T-helper 1 cell treated with Interleukin-12 subunit alpha and Interleukin-12 subunit beta and Interleukin-4 antibody, amounts not matched to agents 30 ng/mL and 1 ng/mL, for 36 hours (primary cell): ENCODE measurements at regions not wholly inside any gene's neighbourhood (a gene's known extent, or its start where the extent isn't known, plus 50 kb on each side); places are given as distances from the start of the nearest gene placed in this dataset.
"Not testable (repeated sequence)": the region's sequence is repeated elsewhere in the genome, so short reads cannot be mapped to it uniquely, and the experiment has no call there.

Experiments used
- intact Hi-C: fragments of 100-400 bp; cut with micrococcal nuclease; formaldehyde crosslinking; loops from one replicate; pipeline ENCODE4 v1.15.1; 2024

DNA sequence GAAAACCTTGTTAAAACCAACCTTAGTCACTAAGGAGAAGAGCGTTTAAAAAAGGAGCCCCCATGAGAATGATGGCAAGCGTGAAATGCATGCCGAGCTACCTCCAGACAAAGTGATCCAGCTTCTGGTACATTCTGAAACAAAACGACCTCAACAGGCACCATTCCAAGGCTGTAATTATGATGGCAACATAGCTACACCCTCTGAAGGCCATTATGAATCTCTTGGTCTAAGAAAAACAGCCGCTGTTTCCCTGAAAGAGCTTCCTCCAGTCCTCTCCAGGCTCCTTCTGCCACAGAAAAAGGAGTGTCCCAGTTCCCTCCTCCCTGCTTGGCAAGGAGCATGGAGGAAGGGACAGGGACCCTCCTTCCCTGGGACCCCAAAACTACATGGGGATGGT lies 50.0 kb upstream of the ABLIM1 start:
- intact Hi-C loops: no loop called here

DNA sequence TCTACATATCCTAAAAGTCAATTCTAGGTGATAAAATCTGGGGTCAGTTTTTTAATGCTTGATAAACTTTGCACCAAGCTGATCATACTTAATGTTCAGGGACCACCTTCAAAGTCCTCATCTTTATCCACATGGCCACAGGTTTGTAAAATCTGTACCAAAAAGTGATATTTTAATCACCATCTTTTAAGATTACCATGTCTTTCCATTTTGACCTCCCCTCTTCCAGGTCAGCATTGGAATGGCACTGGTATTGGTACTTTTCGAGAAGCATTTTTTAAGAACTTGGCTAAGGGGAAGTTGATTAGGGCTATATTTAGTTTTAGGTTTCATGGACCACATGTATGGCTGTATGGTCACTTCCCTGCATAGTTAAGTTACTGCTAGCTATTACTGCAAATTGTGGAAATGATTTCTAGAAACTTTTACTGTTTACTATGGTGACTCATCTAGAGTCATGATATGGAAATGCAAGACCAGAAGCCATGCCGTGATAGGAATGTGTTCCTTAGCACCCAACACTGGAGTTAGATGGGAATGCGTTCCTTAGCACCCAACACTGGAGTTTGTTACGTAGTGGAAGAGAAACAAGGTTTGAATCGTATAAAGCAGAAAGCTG lies 50.8 kb upstream of the ABLIM1 start:
- intact Hi-C loops: no loop called here

DNA sequence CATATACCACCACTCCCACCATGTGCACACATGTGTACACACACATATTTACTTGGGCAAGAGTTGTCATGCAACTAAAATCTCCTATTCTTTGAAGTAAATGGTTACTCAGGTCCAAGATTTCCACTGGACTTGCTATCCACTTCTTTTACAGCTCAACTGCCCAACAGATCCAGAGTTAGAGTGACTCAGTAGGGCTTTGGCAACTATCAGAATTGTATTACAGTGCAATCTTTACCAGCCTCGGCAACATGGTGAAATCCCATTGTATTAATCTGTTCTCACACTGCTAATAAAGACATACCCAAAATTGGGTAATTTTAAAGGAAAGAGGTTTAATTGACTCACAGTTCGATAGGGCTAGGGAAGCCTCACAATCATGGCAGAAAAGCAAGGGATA lies 51.9 kb upstream of the ABLIM1 start:
- intact Hi-C loops: no loop called here

DNA sequence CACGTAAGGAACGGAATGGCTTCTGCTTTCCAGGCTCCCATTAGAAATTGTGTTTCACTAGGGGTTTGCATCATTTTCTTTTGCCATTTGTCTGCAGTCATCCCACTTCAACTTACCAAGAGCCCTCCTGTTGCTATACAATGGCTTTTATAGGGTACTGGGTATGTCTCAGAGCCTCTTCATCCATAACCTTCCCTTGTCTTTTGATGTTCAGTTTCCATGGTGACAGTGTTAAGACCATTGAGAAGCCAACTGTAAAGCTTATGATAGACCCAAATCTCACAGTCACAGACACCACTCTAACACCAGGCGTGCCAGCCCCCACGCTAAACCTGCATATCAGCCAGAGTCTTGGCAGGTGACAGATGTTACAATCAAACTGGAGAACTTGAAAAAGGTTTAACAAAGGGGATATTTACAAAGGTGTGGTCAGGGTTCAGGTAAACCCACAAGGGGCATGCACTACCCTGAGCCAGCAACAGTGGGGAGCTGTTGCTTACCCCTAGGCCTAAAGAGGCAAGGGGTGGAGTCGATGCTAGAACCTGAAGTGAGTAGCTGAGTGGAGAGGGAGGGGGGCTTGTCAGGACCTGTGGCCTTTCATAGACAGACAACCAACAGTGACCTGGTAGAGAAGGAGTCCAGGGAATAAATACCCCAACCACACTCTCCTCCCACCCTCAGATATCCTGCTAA lies 53.2 kb upstream of the ABLIM1 start:
- intact Hi-C loops: no loop called here

DNA sequence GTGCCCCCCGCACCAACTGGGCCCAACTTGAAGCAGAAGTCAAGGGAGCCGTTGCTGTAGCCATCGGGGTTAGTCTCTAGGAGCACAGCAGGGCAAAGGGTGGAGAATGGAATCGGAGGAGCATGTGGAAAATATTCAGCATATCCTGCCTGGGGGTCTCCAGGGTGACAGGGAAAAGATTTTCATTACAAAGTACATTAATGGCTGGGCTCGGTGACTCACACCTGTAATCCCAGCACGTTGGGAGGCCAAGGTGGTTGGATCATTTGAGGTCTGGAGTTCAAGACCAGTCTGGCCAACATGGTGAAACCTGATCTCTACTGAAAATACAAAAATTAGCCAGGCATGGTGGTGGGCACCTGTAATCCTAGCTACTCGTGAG lies 53.8 kb upstream of the ABLIM1 start:
- intact Hi-C loops: no loop called here

DNA sequence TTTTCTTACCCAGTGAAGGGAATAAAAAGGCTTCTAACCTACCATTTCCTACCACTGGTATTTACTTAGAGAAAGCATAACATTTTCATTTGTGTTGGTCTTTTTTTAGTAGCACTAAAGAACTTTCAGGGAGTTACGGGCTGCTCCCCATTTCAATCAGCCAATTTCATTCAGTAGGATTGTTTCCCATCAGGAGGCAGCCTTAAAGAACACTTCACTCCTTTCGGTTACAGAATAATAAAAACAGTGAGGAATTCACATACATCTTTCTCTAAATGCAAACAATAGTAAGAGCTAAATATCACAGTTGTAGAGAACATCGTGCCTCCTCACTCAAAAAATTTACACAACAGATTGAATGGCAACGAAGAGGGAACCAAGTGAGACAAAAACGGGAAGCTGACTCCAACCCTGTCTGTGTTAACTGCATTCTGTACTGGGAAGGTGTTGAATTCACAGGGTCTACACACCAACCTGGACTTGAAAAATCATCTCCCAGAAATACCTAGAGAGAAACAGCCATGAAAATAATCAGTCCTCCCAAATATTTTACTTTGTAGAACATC lies 55.5 kb upstream of the ABLIM1 start:
- intact Hi-C loops: no loop called here

DNA sequence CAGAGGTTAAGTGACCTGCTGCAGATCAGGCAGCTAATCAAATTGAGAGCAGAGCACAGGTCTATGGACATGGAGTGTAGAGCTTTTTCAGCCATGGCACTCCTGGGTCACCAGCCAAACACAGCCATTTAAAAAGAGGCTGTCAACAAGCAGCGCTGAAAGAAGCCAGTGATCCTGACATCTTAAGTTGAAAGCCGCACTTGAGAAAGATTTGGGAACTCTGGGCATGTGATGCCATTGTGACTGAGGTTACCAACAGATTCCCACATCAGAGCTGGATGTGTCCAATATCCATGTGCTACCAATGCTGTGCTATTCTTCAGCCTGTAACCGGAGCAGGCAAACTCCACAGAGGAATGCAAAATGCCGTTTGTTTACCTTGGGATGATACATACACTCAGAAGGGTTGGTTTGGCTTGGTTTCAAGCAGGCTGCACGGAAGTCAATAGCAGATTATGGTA lies 56.2 kb upstream of the ABLIM1 start:
- intact Hi-C loops: no loop called here

DNA sequence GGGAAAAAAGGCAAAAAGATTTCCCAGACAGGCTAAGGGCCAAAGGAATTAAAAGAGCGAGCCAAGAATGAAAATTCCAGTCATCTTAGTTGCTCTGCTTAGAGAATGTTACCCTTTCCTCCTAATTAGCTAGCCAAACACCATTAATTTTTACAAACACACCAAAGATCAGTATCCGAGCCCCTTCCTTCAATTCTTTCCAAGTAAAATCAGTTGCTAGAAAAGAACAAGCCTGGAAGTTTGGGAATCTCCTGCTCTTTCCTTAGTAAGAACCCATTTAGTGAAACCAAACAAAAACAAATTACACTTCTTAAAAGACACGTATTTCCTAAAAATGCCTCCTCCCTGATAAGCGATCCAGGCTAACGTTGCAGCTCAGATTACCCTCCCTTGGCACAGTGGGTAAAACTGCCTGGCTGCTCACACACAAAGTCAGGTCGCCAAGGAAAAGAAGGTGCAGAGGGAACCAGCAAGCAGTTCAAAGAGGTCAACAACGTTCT lies 57.1 kb upstream of the ABLIM1 start:
- intact Hi-C loops: no loop called here

DNA sequence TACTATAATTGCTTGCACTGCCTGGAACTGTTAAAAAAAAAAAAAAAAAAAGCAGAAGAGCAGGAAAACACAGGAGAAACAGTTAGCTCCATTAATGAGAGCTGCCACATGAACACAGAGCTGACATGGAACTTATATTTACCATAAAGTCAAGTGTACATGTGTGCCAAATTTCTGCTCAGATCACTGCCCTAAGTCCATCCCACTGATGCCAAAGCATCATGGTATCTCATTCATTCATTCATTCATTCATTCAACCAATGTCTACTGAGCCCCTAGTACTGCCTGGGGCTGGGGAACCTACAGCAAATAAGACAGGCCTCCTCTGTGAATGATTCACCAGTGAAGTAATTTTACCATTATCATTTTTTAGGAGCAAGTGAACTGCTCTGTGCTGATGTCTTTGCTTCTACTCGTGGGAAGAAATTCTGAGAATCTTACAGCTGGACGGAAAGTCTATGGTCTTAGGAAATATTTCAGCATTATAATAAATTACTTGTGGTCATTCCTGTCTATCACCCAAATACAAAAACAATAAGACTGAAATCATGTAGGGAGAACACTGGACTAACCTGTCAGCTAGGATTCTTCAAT lies 58.8 kb upstream of the ABLIM1 start:
- intact Hi-C loops: no loop called here

DNA sequence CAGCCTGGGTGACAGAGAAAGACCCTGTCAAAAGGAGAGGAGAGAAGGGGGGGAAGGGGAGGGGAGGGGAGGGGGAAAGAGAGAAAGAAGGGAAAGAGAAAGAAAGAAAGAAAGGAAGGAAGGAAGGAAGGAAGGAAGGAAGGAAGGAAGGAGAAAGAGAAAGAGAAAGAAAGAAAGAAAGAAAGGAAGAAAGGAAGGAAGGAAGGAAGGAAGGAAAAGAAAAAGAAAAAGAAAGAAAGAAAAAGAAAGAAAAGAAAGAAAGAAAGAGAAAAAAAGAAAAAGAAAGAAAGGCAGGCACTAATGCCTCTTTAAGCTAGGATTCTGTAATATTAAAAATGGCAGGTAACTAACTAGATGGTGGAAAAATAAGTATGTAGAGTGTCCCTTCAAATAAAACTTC lies 59.8 kb upstream of the ABLIM1 start:
- intact Hi-C loops: not testable (repeated sequence)

DNA sequence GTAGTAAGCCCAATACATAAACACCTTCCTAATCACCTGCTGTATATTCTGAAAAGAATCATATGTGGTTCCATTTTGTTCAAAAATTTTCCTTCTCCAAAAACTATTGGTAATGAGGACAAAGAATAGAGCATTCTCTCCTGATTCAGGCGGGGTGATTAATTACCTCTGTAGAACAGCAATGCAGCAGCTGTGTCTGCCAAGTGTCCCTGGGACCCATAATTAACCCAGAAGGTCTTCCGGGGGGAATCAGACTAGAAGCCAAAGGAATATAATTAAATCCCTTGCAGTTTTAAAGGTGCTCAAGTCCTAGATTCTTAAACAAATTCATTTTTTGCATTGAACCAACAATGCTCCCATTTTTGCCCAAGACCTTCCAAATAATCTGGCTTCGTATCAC lies 60.3 kb upstream of the ABLIM1 start:
- intact Hi-C loops: no loop called here

DNA sequence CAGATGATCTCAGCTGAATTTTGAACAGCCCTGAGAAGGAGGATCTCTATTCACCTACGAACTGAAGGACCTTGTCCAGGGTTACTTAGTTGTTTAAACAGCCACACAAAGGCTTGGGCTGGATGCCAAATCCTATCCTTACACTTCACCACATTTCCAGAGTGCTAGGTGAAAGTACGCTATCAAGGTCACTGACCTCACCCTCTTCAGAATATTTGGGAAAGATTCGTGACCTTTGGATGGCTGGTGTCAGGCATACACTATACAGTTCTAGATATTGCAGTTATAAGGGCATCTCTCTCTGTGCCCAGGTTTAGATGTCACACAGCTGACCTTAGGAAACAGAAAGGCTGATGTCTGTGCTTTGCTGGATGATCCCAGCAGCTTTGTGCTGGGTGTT lies 61.2 kb upstream of the ABLIM1 start:
- intact Hi-C loops: no loop called here

DNA sequence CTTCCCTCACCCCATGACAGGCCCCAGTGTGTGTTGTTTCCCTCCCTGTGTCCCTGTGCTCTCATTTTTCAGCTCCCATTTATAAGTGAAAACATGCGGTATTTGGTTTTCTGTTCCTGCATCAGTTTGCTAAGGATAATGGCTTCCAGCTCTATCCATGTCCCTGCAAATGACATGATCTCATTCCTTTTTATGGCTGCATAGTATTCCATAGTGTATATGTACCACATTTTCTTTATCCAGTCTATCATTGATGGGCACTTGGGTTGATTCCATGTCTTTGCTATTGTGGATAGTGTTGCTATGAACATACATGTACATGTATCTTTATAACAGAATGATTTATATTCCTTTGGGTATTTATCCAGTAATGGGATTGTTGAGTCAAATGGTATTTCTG lies 61.9 kb upstream of the ABLIM1 start:
- intact Hi-C loops: not testable (repeated sequence)

DNA sequence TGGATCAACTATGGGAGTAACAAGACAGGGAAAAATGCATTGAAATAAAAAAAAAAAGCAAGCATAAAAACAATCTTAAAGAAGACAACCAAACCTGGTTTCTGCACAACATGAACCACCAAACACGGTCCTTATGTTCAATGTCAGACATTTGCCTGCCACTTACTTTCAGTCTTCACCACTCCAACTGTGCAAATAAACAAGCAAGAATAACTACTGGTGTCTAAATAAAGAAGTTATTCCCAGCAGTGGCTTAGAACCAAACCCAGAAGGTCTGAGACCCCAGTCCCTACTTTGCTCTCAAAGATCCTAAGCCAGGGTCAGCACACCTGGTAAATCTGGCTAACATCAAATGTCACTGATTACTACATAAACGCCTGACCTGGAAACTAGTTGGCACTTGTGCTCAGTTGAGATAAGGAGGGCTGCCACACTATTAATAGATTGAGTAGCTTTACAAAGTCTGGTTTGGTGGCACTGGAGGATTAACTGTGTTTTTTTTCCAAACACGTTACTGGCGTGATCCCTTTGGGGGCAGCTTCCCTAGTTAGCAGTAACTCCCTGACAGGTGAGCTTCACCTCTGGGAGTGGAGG lies 62.7 kb upstream of the ABLIM1 start:
- intact Hi-C loops: no loop called here

DNA sequence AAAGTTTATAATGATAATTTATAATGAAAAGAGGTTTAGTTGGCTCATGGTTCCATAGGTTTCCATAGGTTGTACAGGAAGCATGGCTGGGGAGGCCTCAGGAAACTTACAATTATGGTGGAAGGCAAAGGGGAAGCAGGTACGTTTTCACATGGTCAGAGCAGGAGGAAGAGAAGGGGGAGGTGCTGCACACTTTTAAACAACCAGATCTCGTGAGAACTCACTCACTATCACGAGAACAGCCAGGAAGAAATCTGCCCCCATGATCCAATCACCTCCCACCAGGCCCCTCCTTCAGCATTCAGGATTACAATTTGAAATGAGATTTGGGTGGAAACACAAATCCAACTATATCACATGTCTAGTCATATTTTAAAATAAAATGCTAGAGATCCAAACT lies 64.1 kb upstream of the ABLIM1 start:
- intact Hi-C loops: not testable (repeated sequence)

DNA sequence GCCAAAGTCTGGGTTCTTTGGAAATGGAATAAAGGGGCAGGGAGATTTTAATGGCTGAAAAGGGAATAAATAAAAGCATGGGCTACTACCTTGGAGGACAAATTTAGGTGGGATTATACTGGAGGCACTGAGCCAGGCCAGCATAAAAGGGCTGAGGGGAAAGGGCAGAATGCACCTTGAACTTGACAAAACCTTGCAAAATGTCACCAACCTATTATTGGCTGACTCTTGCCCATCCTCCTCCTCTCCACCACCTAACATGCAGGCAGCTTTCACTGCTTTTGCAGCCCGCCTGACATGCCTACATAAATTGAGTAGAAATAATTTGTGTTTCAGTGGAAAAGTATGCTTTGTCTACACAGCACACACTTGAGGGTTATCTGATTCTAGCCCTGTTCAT lies 65.3 kb upstream of the ABLIM1 start:
- intact Hi-C loops: no loop called here

DNA sequence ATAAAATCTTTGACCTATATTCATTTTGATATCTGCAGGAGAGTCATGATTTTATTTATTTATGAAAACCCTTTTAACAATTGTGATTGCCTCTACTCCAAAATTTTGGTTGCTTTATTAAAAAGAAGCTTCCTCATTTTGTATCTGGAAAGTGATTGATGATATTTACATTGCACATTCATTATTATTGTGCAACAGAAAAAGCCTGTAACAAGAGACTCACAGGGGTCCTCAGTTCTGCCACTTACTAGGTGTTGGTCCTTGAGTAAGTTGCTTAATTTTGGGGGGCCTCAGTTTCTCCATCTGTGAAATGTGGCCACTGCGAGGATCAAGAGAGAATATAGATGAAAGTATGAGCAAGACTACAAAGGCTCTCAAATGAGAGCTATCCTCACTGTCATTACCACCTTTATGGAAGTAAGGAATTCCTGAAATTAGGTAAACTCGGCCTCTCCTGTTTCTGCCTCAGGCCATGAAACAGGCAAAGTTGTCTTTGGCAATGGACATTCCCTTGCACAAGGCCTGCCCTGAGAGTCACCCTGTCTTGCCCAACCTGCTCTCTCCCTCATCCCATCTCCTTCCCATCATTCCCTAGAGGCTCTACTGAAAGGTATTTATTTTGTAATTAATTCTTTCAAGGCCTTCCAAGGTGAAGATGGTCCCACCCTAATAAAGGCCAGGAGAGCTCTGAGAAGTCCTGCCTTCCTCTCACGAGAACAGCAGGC lies 66.1 kb upstream of the ABLIM1 start:
- intact Hi-C loops: no loop called here

DNA sequence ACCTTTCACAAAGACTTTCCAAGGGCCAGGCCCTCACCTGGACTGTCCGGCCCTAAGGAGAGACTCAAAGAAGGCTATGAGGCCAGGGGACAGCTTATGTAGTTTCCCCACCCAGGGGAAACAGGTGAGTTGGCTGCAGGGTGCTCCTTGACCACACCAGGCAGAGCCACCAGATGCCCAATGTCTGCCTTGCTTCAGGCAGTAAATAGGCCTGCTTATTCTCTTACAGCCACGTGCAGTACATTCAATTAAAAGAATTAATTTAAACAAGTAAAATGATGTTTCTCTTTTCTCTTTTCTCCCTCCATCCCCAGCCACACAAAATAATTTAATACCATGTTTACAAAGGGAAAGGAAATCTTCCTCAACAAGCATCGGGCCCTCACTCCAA lies 66.6 kb upstream of the ABLIM1 start:
- intact Hi-C loops: no loop called here

DNA sequence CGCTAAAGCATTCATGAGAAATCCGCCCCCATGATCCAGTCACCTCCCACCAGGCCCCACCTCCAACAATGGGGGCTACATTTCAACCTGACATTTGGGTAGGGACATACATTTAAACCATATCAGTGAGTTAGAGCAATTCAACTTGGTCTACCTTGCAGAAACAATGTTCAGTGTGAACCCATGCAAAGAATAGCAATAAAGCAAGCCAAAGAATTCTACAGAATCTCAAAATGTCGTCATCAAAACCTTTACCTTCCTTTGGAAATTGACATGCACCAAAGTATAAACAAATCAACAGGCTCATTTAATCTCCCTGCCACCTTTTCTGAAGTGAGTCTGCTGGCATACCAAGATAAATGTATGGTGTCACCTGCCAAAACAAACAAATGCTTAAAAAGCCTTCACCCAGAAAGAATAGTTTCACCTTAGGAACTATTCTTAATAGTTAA lies 68.8 kb upstream of the ABLIM1 start:
- intact Hi-C loops: no loop called here

DNA sequence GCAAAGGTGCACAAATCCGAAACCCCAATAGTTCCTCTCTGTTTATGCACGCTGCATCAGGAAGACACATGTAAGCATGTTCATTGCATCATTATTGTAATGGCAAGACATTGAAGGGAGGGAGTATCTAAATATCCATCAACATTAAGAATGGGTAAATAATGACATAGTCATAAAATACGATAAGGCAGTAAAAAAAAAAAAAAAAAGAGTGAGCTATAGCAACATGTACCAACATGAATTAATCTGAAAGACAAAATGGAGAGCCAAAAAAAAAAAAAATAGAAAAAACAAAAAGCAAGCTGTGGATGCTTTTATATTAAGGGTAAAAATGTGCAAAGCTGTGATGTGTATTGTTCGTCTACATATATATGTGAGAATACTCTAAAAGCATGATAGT lies 70.2 kb upstream of the ABLIM1 start:
- intact Hi-C loops: no loop called here

DNA sequence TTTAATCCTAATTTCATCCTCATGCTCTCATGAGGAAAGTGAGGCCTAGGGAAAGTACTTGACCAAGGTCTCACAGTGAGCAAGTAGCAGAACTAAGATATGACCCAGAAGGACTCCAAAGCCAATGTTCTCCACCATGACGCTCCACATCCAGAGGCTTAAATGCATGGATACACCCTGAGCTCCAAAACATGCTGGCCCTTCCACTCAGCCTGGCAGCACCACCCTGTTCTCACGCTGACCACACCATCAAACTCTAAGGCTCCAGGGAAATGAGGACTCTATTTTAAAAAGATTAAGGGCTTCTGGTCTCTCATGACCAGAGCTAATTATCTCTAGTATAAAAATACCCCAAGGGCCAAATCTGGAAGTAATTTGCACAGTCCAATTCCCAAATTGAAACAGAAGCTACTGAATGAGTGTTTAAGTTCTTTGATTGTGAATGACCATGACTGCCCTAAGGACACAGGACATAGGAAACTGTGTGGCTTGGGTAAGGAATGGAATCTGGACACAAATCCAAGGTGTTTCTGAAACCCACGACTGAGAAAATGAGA lies 71.1 kb upstream of the ABLIM1 start:
- intact Hi-C loops: no loop called here
